ENCODE measurements at regions not wholly inside any gene's neighbourhood (a gene's known extent, or its start where the extent isn't known, plus 50 kb on each side); places are given as distances from the start of the nearest gene placed in this dataset.
"Not testable (repeated sequence)": the region's sequence is repeated elsewhere in the genome, so short reads cannot be mapped to it uniquely, and the experiment has no call there.

DNA sequence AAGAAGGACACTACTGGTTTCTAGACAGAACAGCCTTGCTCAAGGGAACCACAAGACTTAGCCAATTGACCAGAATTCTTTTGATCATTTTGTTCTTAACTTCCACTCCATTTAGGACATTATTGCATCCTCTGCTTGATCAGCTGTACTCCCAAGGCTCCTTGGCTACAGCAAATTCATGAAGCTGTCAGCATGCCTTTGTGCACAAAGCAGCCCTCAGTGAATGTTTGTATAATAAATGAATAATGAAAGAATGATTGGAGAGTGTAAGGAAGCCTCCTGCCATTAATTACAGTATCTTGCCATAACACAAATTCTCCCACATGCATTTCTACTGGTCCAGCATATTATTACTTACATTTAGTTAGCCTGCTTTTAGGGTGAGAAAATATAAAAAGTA lies 449.6 kb downstream of the SLCO4C1 start:
- peaks cover 5% of the 10 kb centered on the region for H3K9me3 Mint-ChIP-seq (ENCODE audit: low read depth)
- no peaks in the 10 kb centered on the region for H3K4me1 Mint-ChIP-seq
- DNase-seq = no peak
- H3K27me3 Mint-ChIP-seq = no peaks in the 10 kb centered on the region
- H3K36me3 Mint-ChIP-seq = no peaks in the 10 kb centered on the region
- no peak overlapping the region for H3K4me3 Mint-ChIP-seq
- H3K27ac Mint-ChIP-seq = no peak overlapping the region
- CTCF ChIA-PET = no interaction called here
- no peak for ATAC-seq

DNA sequence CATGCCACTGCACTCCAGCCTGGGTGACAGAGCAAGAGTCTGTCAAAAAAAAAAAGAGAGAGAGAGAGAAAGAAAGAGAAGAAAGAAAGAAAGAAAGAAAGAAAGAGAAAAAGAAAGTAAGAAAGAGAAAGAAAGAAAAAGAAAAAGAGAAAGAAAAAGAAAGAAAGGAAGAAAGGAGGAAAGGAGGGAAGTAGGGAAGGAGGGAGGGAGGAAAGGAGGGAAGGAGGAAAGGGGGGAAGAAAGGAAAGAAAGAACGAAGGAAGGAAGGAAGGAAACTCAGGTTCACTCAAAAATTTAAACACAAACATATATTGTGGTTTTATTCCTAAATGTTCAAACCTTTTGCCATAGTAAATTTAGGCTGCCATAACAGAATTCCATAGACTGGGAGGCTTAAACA lies 453.0 kb downstream of the SLCO4C1 start:
- Mint-ChIP-seq H3K4me3 (no peak overlapping the region), H3K27ac (no peak overlapping the region), H3K27me3 (no peaks in the 10 kb centered on the region), H3K36me3 (no peaks in the 10 kb centered on the region), H3K9me3 (ENCODE audit: low read depth) (peaks cover 2% of the 10 kb centered on the region), H3K4me1 (no peaks in the 10 kb centered on the region)
- DNase-seq (no peak), ATAC-seq (no peak)
- CTCF ChIA-PET = no interaction called here

DNA sequence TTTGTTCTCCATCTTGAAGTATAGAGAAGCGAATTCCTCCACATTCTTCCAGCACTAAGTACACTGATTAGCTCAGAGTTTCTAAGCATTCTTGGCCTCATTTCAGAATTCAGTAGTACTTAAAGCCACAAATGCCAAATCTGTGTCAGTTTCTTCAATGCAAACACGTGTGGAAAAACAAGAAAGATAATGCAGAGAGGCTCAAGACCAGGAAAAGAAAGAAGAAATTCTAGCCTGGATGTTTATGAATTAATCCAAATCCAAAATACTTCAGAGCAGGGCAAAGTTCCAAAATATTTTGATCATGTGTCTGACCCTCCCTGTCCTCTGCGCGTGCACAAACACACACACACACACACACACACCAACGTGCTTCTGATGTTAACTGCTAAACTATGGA lies 457.6 kb downstream of the SLCO4C1 start:
- ATAC-seq (no peak), DNase-seq (no peak)
- no peaks in the 10 kb centered on the region for H3K4me1 Mint-ChIP-seq

DNA sequence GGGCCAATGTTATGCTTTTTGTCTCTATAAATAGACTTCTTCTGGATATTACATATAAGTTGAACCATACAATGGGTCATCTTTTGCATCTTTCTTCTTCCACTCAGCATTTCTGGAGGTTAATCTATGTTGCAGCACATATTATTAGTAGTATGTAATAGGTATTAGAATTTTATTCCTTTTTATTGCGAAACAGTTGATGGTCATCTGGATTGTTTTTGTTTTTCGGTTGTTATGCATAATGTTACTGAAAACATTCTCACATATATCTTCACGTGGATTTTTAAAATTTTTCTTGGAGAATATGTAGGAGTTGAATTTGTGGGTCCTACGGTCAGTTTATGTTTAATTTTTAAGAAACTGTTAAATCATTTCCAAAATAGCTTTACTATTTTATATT lies 466.8 kb downstream of the SLCO4C1 start:
- Mint-ChIP-seq H3K9me3 (ENCODE audit: low read depth) (no peaks in the 10 kb centered on the region), H3K27me3 (no peaks in the 10 kb centered on the region), H3K4me1 (no peaks in the 10 kb centered on the region), H3K27ac (no peak overlapping the region), H3K36me3 (no peaks in the 10 kb centered on the region), H3K4me3 (no peak overlapping the region)
- DNase-seq = no peak
- ATAC-seq = no peak
- CTCF ChIA-PET = no interaction called here

More for the DNA sequence above, 457.6 kb downstream of the SLCO4C1 start:
- CTCF ChIA-PET = no interaction called here
- Mint-ChIP-seq H3K9me3 (ENCODE audit: low read depth) (no peaks in the 10 kb centered on the region), H3K27me3 (no peaks in the 10 kb centered on the region), H3K27ac (no peak overlapping the region), H3K36me3 (no peaks in the 10 kb centered on the region), H3K4me3 (no peak overlapping the region)

DNA sequence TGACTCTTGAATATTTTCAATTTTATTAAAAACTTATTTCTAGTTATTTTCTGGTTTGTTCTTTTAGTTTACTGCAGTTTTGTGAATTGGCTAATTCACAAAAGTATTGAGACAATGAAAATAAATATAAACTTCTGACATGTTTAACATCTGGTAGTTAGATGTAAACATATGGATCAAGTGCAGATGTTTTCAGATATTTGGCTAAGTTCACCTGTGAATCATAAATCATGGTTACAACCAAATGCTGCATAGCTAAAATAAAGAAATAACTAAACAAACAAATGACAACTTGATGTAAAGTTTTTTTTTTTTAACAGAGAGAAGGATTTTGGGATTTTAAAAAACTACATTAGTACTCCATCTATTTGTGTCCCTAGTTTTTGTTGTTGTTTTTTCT lies 484.6 kb downstream of the SLCO4C1 start:
- Mint-ChIP-seq H3K27ac (no peak overlapping the region), H3K9me3 (ENCODE audit: low read depth) (peaks cover 2% of the 10 kb centered on the region), H3K27me3 (no peaks in the 10 kb centered on the region), H3K36me3 (no peaks in the 10 kb centered on the region), H3K4me3 (no peak overlapping the region), H3K4me1 (no peaks in the 10 kb centered on the region)
- DNase-seq = no peak
- CTCF ChIA-PET = no interaction called here
- ATAC-seq = no peak

DNA sequence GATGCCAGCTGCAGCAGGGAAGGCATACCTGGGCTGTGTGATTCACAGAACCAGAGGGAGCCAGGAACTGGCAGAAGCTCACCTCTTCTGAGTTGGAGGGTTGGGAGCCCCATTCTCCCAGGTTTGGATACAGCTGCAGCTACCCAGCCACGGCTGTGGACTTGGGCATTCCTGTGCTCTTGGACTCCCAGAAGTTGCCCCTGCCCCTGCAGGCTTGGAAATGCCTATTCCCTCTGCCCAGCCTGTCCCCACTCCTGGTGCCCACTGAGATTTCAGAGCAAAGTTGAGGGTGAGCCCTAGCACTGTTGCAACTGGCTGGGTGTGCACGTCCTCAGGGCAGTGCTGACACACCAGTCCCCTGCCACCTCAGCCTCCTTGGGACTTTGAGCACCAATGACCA lies 489.7 kb downstream of the SLCO4C1 start:
- no peak for ATAC-seq
- no peaks in the 10 kb centered on the region for H3K36me3 Mint-ChIP-seq
- CTCF ChIA-PET = no interaction called here
- H3K4me1 Mint-ChIP-seq = no peaks in the 10 kb centered on the region
- peaks cover 2% of the 10 kb centered on the region for H3K9me3 Mint-ChIP-seq (ENCODE audit: low read depth)
- H3K27ac Mint-ChIP-seq = no peak overlapping the region
- H3K27me3 Mint-ChIP-seq = no peaks in the 10 kb centered on the region
- no peak for DNase-seq
- H3K4me3 Mint-ChIP-seq = no peak overlapping the region

DNA sequence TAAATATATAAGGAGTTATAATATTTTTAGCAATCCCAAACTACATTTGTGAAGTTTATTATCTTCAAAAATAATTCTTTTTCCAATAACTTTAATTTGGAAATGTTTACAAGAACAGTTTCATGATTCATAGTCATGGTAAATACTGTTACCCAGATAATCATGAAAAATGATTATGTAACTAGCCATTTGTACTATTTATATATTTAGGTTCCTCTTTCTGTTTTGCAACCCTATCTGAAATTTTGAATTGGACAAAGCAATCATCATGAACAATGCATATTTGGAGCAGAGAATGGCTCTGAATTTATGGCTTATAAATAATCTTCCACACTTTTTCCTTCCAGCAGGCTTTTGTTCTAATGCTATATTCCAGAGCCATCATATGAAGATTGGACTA lies 499.7 kb downstream of the SLCO4C1 start:
- Mint-ChIP-seq H3K36me3 (no peaks in the 10 kb centered on the region), H3K9me3 (ENCODE audit: low read depth) (peaks cover 4% of the 10 kb centered on the region), H3K27ac (no peak overlapping the region), H3K27me3 (no peaks in the 10 kb centered on the region), H3K4me3 (no peak overlapping the region), H3K4me1 (no peaks in the 10 kb centered on the region)
- DNase-seq (no peak), ATAC-seq (no peak)
- CTCF ChIA-PET = no interaction called here

DNA sequence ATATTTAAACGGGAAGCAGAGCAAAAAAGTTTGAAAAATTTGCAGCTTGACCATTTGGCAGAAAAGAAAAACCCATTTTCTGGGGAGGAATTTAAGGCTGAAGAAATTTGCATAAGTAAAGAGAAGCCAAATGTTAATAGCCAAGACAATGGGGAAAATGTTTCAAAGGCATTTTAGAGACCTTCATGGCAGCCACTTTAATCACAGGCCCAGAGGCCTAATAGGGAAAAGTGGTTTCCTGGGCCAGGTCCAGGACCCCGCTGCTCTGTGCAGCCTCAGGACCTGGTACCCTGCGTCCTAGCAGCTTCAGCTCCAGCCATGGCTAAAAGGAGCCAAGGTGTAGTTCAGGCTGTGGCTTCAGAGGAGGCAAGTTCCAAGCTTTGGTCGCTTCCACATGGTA lies 507.3 kb downstream of the SLCO4C1 start:
- no peak overlapping the region for H3K4me3 Mint-ChIP-seq
- H3K4me1 Mint-ChIP-seq = no peaks in the 10 kb centered on the region
- ATAC-seq (no peak), DNase-seq (no peak)
- no peaks in the 10 kb centered on the region for H3K36me3 Mint-ChIP-seq
- CTCF ChIA-PET = no interaction called here
- H3K27me3 Mint-ChIP-seq = no peaks in the 10 kb centered on the region
- H3K27ac Mint-ChIP-seq = no peak overlapping the region
- peaks cover 2% of the 10 kb centered on the region for H3K9me3 Mint-ChIP-seq (ENCODE audit: low read depth)

DNA sequence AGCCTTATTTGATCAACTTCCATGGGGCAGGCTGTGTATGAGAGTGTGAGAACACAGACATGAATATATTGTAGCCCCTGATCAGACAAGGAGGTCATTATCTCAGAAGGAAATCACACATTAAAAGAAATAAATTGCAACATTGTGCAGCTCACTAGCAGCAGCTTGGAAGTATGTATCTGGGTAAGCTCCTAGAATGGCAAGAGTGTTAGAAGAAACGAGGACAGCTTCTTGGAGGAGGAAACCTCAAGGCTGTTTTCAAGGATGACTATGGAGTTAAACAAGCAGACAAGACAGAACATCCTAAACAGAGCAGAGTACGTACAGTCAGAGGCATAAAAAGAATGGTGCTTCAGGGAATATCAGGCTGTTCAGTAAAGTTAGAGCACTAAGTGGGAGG lies 511.0 kb downstream of the SLCO4C1 start:
- Mint-ChIP-seq H3K9me3 (ENCODE audit: low read depth) (no peaks in the 10 kb centered on the region), H3K27ac (no peak overlapping the region), H3K4me3 (no peak overlapping the region), H3K36me3 (no peaks in the 10 kb centered on the region), H3K27me3 (no peaks in the 10 kb centered on the region), H3K4me1 (no peaks in the 10 kb centered on the region)
- CTCF ChIA-PET = no interaction called here
- DNase-seq (no peak), ATAC-seq (no peak)

DNA sequence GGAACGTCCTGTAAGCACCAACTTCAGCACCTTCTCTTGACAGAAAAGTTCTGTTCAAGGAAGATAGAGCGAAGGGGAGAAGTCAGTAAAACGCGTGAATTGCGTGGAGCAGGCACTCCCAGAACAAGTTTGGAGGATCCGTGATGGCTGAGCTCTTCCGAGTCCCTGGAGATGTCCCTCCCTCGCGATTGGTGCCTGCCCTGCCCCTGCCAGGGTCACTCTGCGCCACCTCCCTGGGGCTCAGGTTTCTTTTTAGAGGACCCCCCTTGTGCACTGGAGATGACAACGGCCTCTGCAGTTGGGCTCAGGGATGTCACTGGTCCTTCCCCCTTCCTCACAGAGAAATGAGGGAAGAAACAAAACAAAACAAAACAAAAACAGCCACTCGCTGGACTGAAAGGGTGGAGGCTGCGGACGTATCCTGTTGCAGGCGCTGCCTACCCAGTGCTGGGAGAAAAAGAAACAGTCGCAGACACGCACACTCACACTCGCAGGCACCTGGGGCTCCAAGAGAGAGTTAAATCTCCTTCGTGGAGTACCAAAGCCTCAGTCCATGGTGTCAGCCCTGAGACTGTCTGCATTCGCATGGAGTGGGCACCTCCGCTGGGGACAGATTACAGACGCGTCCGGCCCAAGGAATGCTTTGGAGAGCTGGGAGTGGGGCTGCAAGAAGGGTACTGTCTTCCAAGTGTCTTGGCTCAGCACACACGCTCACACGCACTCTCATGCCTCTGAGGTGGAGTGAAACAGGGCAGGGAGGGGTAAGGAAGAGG lies 512.7 kb downstream of the SLCO4C1 start:
- no peaks in the 10 kb centered on the region for H3K27me3 Mint-ChIP-seq
- CTCF ChIA-PET = no interaction called here
- no peaks in the 10 kb centered on the region for H3K4me1 Mint-ChIP-seq
- no peak for DNase-seq
- H3K4me3 Mint-ChIP-seq = no peak overlapping the region
- H3K36me3 Mint-ChIP-seq = no peaks in the 10 kb centered on the region
- ATAC-seq = no peak
- H3K9me3 Mint-ChIP-seq (ENCODE audit: low read depth) = no peaks in the 10 kb centered on the region
- H3K27ac Mint-ChIP-seq = no peak overlapping the region

DNA sequence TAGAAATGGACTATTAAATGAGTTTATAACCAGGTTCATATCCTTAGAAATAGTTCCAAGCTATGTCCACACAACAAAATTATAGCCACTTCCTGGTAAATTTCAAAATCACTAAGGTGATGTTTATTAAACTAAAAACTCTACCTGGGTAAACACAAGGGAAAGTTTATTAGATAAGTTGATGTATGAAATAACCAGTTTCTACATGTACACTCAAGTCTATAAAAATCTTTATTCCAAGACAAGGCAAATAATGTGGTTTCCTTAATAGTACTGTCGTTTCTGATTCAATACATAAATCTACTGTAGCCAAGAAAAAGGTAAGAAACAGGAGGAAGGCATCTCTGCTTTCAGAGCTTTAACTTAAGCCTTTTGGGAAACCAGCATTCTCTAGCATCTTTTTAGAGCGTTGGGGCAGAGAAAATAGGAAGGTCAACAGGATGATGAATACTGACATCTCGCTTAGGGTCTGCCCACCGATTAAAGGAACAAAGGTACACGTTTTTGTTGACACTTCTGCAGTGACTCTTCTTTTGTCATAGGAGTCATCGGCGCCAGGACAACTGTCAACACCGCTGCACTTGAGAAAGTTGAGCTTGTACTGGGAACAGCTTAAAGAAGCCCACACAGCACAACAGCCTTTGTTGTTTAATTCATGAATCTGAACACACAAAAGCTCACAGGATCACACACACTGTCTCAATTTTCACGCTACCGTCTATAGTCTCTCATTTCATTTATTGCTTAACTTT lies 513.6 kb downstream of the SLCO4C1 start:
- Mint-ChIP-seq H3K27ac (no peak overlapping the region), H3K4me1 (no peaks in the 10 kb centered on the region), H3K27me3 (no peaks in the 10 kb centered on the region), H3K36me3 (no peaks in the 10 kb centered on the region), H3K9me3 (ENCODE audit: low read depth) (no peaks in the 10 kb centered on the region), H3K4me3 (no peak overlapping the region)
- CTCF ChIA-PET = no interaction called here
- DNase-seq (no peak), ATAC-seq (no peak)

DNA sequence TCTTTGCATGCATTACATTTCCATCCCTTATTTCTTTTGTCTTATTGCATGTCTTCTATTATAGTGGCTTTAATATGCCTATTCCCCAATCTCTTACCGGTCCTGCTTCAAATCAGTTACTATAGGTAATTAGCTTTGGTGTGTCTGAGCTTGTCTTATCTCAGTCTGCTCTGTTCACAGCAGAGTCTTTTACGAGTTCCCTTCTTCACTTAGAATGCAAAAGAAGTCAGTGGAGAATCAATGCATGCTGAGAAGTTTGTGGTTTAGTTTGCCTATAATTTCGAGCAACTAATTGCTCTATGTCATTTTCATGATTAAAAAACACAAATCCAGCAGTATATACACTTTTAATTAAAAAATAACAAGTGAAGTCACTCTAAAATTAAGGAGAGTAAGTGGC lies 545.0 kb downstream of the SLCO4C1 start:
- CTCF ChIA-PET = no interaction called here
- H3K36me3 Mint-ChIP-seq = no peaks in the 10 kb centered on the region
- no peak for ATAC-seq
- H3K9me3 Mint-ChIP-seq (ENCODE audit: low read depth) = no peaks in the 10 kb centered on the region
- DNase-seq = no peak
- H3K4me1 Mint-ChIP-seq = no peaks in the 10 kb centered on the region
- no peak overlapping the region for H3K4me3 Mint-ChIP-seq
- no peaks in the 10 kb centered on the region for H3K27me3 Mint-ChIP-seq
- no peak overlapping the region for H3K27ac Mint-ChIP-seq

DNA sequence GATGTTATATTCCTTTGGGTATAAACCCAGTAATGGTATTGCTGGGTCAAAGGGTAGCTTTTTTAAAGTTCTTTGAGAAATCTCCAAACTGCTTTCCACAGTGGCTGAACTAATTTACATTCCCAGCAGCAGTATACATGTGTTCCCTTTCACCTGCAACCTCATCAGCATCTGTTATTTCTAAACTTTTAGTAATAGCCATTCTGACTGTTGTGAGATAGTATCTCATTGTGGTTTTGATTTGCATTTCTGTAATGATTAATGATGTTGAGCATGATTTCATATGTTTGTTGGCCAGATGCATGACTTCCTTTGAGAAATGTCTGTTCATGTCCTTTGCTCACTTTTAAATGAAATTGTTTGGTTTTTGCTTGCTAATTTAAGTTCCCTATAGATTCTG lies 553.1 kb downstream of the SLCO4C1 start:
- H3K36me3 Mint-ChIP-seq; H3K4me3 Mint-ChIP-seq; H3K4me1 Mint-ChIP-seq; DNase-seq; CTCF ChIA-PET; ATAC-seq; H3K27me3 Mint-ChIP-seq; H3K9me3 Mint-ChIP-seq (ENCODE audit: low read depth); H3K27ac Mint-ChIP-seq: not testable (repeated sequence)

DNA sequence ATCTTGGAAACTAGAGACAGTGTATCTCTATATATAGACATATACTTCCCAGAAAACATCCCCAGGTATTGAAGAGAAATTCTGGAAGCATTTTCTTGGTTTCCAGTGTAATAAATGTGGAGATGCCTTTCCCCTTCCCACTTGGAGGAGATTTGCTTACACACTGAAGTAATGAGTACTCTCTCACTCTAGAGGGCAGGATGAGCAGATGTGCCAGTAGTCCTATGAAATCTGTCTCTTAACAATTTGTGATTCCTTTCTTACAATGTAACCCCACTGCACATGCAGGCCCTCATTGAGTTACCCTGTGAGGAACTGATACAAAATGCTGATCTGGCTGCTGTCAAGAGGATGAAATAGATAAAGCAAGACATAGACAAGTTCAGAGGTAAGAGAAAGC lies 567.2 kb downstream of the SLCO4C1 start:
- Mint-ChIP-seq H3K27ac (no peak overlapping the region), H3K27me3 (no peaks in the 10 kb centered on the region), H3K4me3 (no peak overlapping the region), H3K9me3 (ENCODE audit: low read depth) (no peaks in the 10 kb centered on the region), H3K4me1 (no peaks in the 10 kb centered on the region), H3K36me3 (no peaks in the 10 kb centered on the region)
- no peak for ATAC-seq
- CTCF ChIA-PET = no interaction called here
- no peak for DNase-seq
